NCI-H2107 (cell line): ENCODE measurements at regions not wholly inside any gene's neighbourhood (a gene's known extent, or its start where the extent isn't known, plus 50 kb on each side); places are given as distances from the start of the nearest gene placed in this dataset.

ENCODE experiments used
- DNase-seq: peaks from one replicate; lab custom pipeline; 2025; lab: John Stamatoyannopoulos, UW

- no peak for DNase-seq
Measured at GRCh38 chr1:105795741-105796140, 1260.7 kb upstream of the PRMT6 start.

GRCh38 chr1:105830571-105831146 lies 1225.8 kb upstream of the PRMT6 start:
- no peak for DNase-seq

- no peak for DNase-seq
Measured at GRCh38 chr1:105838071-105838470, 1218.4 kb upstream of the PRMT6 start.

- no peak for DNase-seq
Measured at GRCh38 chr1:105865546-105865945, 1190.9 kb upstream of the PRMT6 start.

- DNase-seq: no peak
Measured at GRCh38 chr1:105872817-105873216, 1183.7 kb upstream of the PRMT6 start.

GRCh38 chr1:105874621-105875020 lies 1181.9 kb upstream of the PRMT6 start:
- DNase-seq: no peak

- no peak for DNase-seq
Measured at GRCh38 chr1:105886309-105886708, 1170.2 kb upstream of the PRMT6 start.

GRCh38 chr1:105891308-105891707 lies 1165.2 kb upstream of the PRMT6 start:
- DNase-seq: no peak

- no peak for DNase-seq
Measured at GRCh38 chr1:105894006-105894405, 1162.5 kb upstream of the PRMT6 start.

- DNase-seq: no peak
Measured at GRCh38 chr1:105909811-105910210, 1146.7 kb upstream of the PRMT6 start.

- DNase-seq: no peak
Measured at GRCh38 chr1:105914403-105914802, 1142.1 kb upstream of the PRMT6 start.

GRCh38 chr1:105934806-105935205 lies 1121.7 kb upstream of the PRMT6 start:
- DNase-seq: no peak

GRCh38 chr1:105964879-105965278 lies 1091.6 kb upstream of the PRMT6 start:
- DNase-seq: no peak

GRCh38 chr1:105997516-105997915 lies 1059.0 kb upstream of the PRMT6 start:
- DNase-seq: no peak

- DNase-seq: no peak
Measured at GRCh38 chr1:106022312-106022902, 1034.1 kb upstream of the PRMT6 start.

GRCh38 chr1:106027871-106028270 lies 1028.6 kb upstream of the PRMT6 start:
- DNase-seq: no peak

GRCh38 chr1:106037526-106037925 lies 1018.9 kb upstream of the PRMT6 start:
- DNase-seq: no peak

- DNase-seq: no peak
Measured at GRCh38 chr1:106038260-106038659, 1018.2 kb upstream of the PRMT6 start.

- DNase-seq: no peak
Measured at GRCh38 chr1:106043971-106044370, 1012.5 kb upstream of the PRMT6 start.

GRCh38 chr1:106047210-106047609 lies 1009.3 kb upstream of the PRMT6 start:
- no peak for DNase-seq

- no peak for DNase-seq
Measured at GRCh38 chr1:106049595-106049994, 1006.9 kb upstream of the PRMT6 start.

GRCh38 chr1:106055855-106056254 lies 1000.6 kb upstream of the PRMT6 start:
- no peak for DNase-seq

- DNase-seq: no peak
Measured at GRCh38 chr1:106061586-106062495, 994.6 kb upstream of the PRMT6 start.
